Lung (tissue), 11 donors: ENCODE measurements at regions not wholly inside any gene's neighbourhood (a gene's known extent, or its start where the extent isn't known, plus 50 kb on each side); places are given as distances from the start of the nearest gene placed in this dataset.

ENCODE experiments used
- ATAC-seq: fragments of 200-7000 bp; cut with Tn5 transposase; one replicate; pipeline ENCODE4 v1.9.1; 2020; ENCODE audit warnings: moderate number of reproducible peaks; ENCODE audit not compliant: insufficient read depth, low FRiP score
- DNase-seq, 3 donors: peaks; one replicate each; pipeline ENCODE4 v3.0.0-alpha.2; 2013 to 2017
- H3K27ac ChIP-seq, 2 donors: one replicate each; pipeline ENCODE4 v1.5.1; 2013; ENCODE audit warnings: mild to moderate bottlenecking in 2 of 2, moderate library complexity in 2 of 2, control low read depth in 1 of 2, inconsistent platforms in 1 of 2, low read depth in 1 of 2, low read length in 1 of 2
- H3K27me3 ChIP-seq, 3 donors: one replicate each; pipeline ENCODE4 v1.5.1; 2013; ENCODE audit warnings: low read length in 2 of 3; ENCODE audit not compliant: control insufficient read depth in 3 of 3, insufficient read depth in 3 of 3
- H3K36me3 ChIP-seq, 4 donors: one replicate each; pipeline ENCODE4 v1.5.1; 2013; ENCODE audit warnings: low read length in 4 of 4, mild to moderate bottlenecking in 1 of 4, moderate library complexity in 1 of 4; ENCODE audit not compliant: control insufficient read depth in 4 of 4, insufficient read depth in 4 of 4
- H3K4me1 ChIP-seq, 5 donors: one replicate each; pipeline ENCODE4 v1.5.1; 2013; ENCODE audit warnings: low read length in 5 of 5, mild to moderate bottlenecking in 2 of 5, moderate library complexity in 1 of 5; ENCODE audit not compliant: control insufficient read depth in 5 of 5, insufficient read depth in 5 of 5
- H3K4me3 ChIP-seq: one replicate; pipeline ENCODE4 v1.5.1; 2013; ENCODE audit warnings: mild to moderate bottlenecking, control low read depth, moderate library complexity
- H3K9ac ChIP-seq, 2 donors: one replicate each; pipeline ENCODE4 v1.5.1; 2013; ENCODE audit warnings: low read length in 2 of 2, control low read depth in 1 of 2; ENCODE audit not compliant: insufficient read depth in 1 of 2
- H3K9me3 ChIP-seq, 4 donors: one replicate each; pipeline ENCODE4 v1.5.1; 2013; ENCODE audit warnings: low read length in 3 of 4, mild to moderate bottlenecking in 1 of 4, moderate library complexity in 1 of 4; ENCODE audit not compliant: control insufficient read depth in 4 of 4, insufficient read depth in 3 of 4
- CTCF ChIP-seq: IDR thresholded peaks from 2 replicates; pipeline ENCODE4 v1.5.1; 2012; ENCODE audit warnings: mild to moderate bottlenecking; ENCODE audit errors: control extremely low read depth, extremely low read depth
- WGBS, 2 donors: extraction: QIAGEN DNeasy Blood & Tissue Kit; methylation state at CpG; one replicate each; pipeline ENCODE4 v1.1.7; 2013; 5-methylcytosine and 5-hydroxymethylcytosine counted together
- donor health status: control.
- donor health status: control.
- donor health status: Bipolar disorder and iron deficiency.
- donor health status: healthy.
- donor health status: DM: yes; HTN: yes; CAD: no.

GRCh38 chrX:30373479-30373878, 64.3 kb upstream of the NR0B1 start:
- no peak for TF ChIP-seq CTCF
- Histone ChIP-seq H3K4me1 (no peaks in the 10 kb centered on the region), H3K4me3 (no peak overlapping the region), H3K9ac (no peak overlapping the region), H3K27ac (no peak overlapping the region), H3K36me3 (no peaks in the 10 kb centered on the region), H3K27me3 (peaks cover 0 to 4% (median 3%) of the 10 kb centered on the region in 3 donors), H3K9me3 (peaks cover 0 to 2% (median 0%) of the 10 kb centered on the region in 4 donors)
- 53 to 73% methylated on average over 5 of the region's 5 CpGs for WGBS, 2 donors
- DNase-seq (no peak), ATAC-seq (no peak)

GRCh38 chrX:30364229-30364628, 55.0 kb upstream of the NR0B1 start:
- no peak overlapping the region for H3K9ac ChIP-seq
- no peaks in the 10 kb centered on the region for H3K4me1 ChIP-seq
- no peak overlapping the region for H3K27ac ChIP-seq
- H3K36me3 ChIP-seq = no peaks in the 10 kb centered on the region
- H3K9me3 ChIP-seq = no peaks in the 10 kb centered on the region
- TF ChIP-seq CTCF = no peak
- peaks cover 0 to 7% (median 0%) of the 10 kb centered on the region in 3 donors for H3K27me3 ChIP-seq
- no peak overlapping the region for H3K4me3 ChIP-seq
- ATAC-seq (no peak), DNase-seq (no peak)
- 57 to 77% methylated on average over 3 of the region's 3 CpGs for WGBS, 2 donors
